Gastrocnemius medialis (tissue), 4 donors: ENCODE measurements at regions not wholly inside any gene's neighbourhood (a gene's known extent, or its start where the extent isn't known, plus 50 kb on each side); places are given as distances from the start of the nearest gene placed in this dataset.

Source experiments
- CTCF ChIP-seq, 5 experiments: fragments of 450-650 bp in 3 of 5; fragments of 200-600 bp in 2 of 5; sonication (generic) in 2 of 5; IDR thresholded peaks in 4 of 5; conservative IDR thresholded peaks in 1 of 5; 1 replicate in 4 of 5; 2 replicates in 1 of 5; pipeline ENCODE4 v1.5.1; 2016 to 2019; ENCODE audit warnings: antibody characterized with exemption in 5 of 5, mild to moderate bottlenecking in 3 of 5, moderate library complexity in 3 of 5
- POLR2A ChIP-seq, 2 donors: fragments of 450-650 bp; IDR thresholded peaks; one replicate each; pipeline ENCODE4 v1.6.1; 2017; ENCODE audit warnings: antibody characterized with exemption in 2 of 2, mild to moderate bottlenecking in 2 of 2, moderate library complexity in 2 of 2

DNA sequence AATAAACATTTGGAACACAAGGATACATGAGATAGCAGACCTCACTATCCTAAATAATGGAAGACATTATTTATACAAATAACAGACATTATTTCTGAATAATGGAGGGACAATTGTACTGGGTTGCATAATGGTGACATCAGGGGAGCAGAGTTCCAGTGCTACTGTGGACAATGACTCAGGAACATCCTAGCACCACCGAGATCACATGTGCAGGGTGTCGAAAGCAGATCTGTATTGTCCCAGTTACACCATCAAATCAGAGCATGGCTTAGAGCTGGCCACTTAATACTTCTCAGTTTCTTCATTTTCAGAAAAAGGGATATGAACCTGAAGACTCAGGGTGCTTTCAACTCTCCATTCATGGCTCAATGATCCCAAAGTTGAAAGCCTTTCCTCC, 249.1 kb upstream of the RBMS1 start:
- TF ChIP-seq CTCF (IDR thresholded peaks at IDR 0.05 in 4 of 5, conservative IDR thresholded peaks at IDR 0.05 in 1 of 5), result no peak
- no peak for TF ChIP-seq POLR2A (IDR thresholded peaks at IDR 0.05)
